SK-N-SH treated with all-trans-retinoic acid at 6 μM for 48 hours (cell line): ENCODE measurements at regions not wholly inside any gene's neighbourhood (a gene's known extent, or its start where the extent isn't known, plus 50 kb on each side); places are given as distances from the start of the nearest gene placed in this dataset.

Experiments
- BACH2 ChIP-seq: fragments of 250-450 bp; sonication (Bioruptor Pico); IDR thresholded peaks from 2 replicates; pipeline ENCODE4 v1.9.0; 2021; ENCODE audit warnings: mild to moderate bottlenecking, borderline replicate concordance
- ISL1 ChIP-seq: fragments of 250-450 bp; sonication (Bioruptor Pico); IDR thresholded peaks from 2 replicates; pipeline ENCODE4 v2.1.2; 2022; ENCODE audit warnings: mild to moderate bottlenecking, moderate library complexity
- POU6F1 ChIP-seq: fragments of 250-450 bp; sonication (Bioruptor Pico); IDR thresholded peaks from 2 replicates; pipeline ENCODE4 v1.8.0; 2021; ENCODE audit warnings: low read depth, mild to moderate bottlenecking, moderate library complexity, borderline replicate concordance
- TOX ChIP-seq: fragments of 250-450 bp; sonication (Bioruptor Pico); IDR thresholded peaks from 2 replicates; pipeline ENCODE4 v1.8.0; 2021; ENCODE audit warnings: mild to moderate bottlenecking, moderate library complexity, borderline replicate concordance
- ZFP30 ChIP-seq: fragments of 450-650 bp; formaldehyde crosslinking; IDR thresholded peaks from 2 replicates; pipeline ENCODE4 v1.5.0; 2022; ENCODE audit warnings: mild to moderate bottlenecking, moderate library complexity
- ZNF70 ChIP-seq: fragments of 450-650 bp; formaldehyde crosslinking; IDR thresholded peaks from 2 replicates; pipeline ENCODE4 v1.5.0; 2020; ENCODE audit warnings: mild to moderate bottlenecking, moderate library complexity
- ZNF8 ChIP-seq: fragments of 450-650 bp; formaldehyde crosslinking; IDR thresholded peaks from 2 replicates; pipeline ENCODE4 v1.5.0; 2020; ENCODE audit warnings: mild to moderate bottlenecking, moderate library complexity

- TF ChIP-seq POU6F1 (CRISPR knock-in tag) = no peak
- no peak for TF ChIP-seq ZFP30
- no peak for TF ChIP-seq ZNF70
- no peak for TF ChIP-seq BACH2 (CRISPR knock-in tag)
- no peak for TF ChIP-seq ISL1
- no peak for TF ChIP-seq ZNF8
- no peak for TF ChIP-seq TOX
Measured at GRCh38 chr12:127515941-127516340, 751.0 kb upstream of the TMEM132C start.
